HEK293 (cell line): ENCODE measurements at regions not wholly inside any gene's neighbourhood (a gene's known extent, or its start where the extent isn't known, plus 50 kb on each side); places are given as distances from the start of the nearest gene placed in this dataset.

ENCODE experiments used
- CTCF ChIP-seq: fragments of 450-650 bp; formaldehyde crosslinking; IDR thresholded peaks from 2 replicates; pipeline ENCODE4 v1.5.1; 2016; ENCODE audit warnings: missing biosample characterization, missing genetic modification characterization
- FEZF1 ChIP-seq: fragments of 450-650 bp; formaldehyde crosslinking; IDR thresholded peaks from 2 replicates; pipeline ENCODE4 v1.5.1; 2016; ENCODE audit warnings: missing biosample characterization, missing genetic modification characterization
- HOXC10 ChIP-seq: sonication (generic); formaldehyde crosslinking; IDR thresholded peaks from 2 replicates; pipeline ENCODE4 v1.8.1; 2023; ENCODE audit warnings: mild to moderate bottlenecking, missing genetic modification reagents
- YY1 ChIP-seq: fragments of 450-650 bp; formaldehyde crosslinking; IDR thresholded peaks from 2 replicates; pipeline ENCODE4 v1.5.1; 2018; ENCODE audit warnings: missing biosample characterization, missing genetic modification characterization
- ZNF311 ChIP-seq: fragments of 450-650 bp; formaldehyde crosslinking; IDR thresholded peaks from 2 replicates; pipeline ENCODE4 v1.5.1; 2017; ENCODE audit warnings: missing biosample characterization, missing genetic modification characterization, borderline replicate concordance
- ZNF660 ChIP-seq: fragments of 450-650 bp; IDR thresholded peaks from 2 replicates; pipeline ENCODE4 v1.5.1; 2018; ENCODE audit warnings: missing biosample characterization, mild to moderate bottlenecking, missing genetic modification characterization

GRCh38 chr4:60313611-60314178, 886.4 kb upstream of the ADGRL3 start:
- TF ChIP-seq HOXC10 (CRISPR knock-in tag) (no peak), CTCF (tag by site-specific recombination) (no peak), FEZF1 (no peak), ZNF660 (tag by site-specific recombination) (no peak), ZNF311 (tag by site-specific recombination) (no peak), YY1 (tag by site-specific recombination) (no peak)
